OCI-LY7 (cell line): ENCODE measurements at regions not wholly inside any gene's neighbourhood (a gene's known extent, or its start where the extent isn't known, plus 50 kb on each side); places are given as distances from the start of the nearest gene placed in this dataset.

Experiments
- BruUV-seq: library from RNA; stranded (reverse); fragments of 400-500 nt; replicated peaks from 2 replicates; lab custom pipeline; 2021; lab: Mats Ljungman, UMichigan
- CTCF ChIA-PET: fragments of 300-600 bp; sonication (Branson Sonifier 250); formaldehyde crosslinking; loops from one replicate; lab custom pipeline; 2022; ENCODE audit warnings: antibody characterized with exemption; ENCODE audit not compliant: unreplicated experiment; lab: Charles Lee
- POLR2A ChIA-PET: fragments of 300-600 bp; sonication (Branson Sonifier 250); formaldehyde crosslinking; loops from one replicate; lab custom pipeline; 2022; ENCODE audit warnings: antibody characterized with exemption; lab: Charles Lee
- DNase-seq: peaks from one replicate; pipeline ENCODE4 v3.0.0-alpha.2; 2015; ENCODE audit warnings: low spot score
- H2AFZ ChIP-seq: fragments of 200-600 bp; sonication (generic), shearing (Covaris generic); 2 replicates; pipeline ENCODE4 v1.6.1; 2014; ENCODE audit warnings: mild to moderate bottlenecking, antibody characterized with exemption, low read length, moderate library complexity
- H3K27ac ChIP-seq: fragments of 200-600 bp; sonication (generic); 2 replicates; pipeline ENCODE4 v1.5.1; 2014; ENCODE audit warnings: mixed run types, low read depth, mild to moderate bottlenecking, moderate library complexity, low read length, inconsistent platforms; ENCODE audit not compliant: poor library complexity, severe bottlenecking
- H3K36me3 ChIP-seq: fragments of 200-600 bp; sonication (generic); 2 replicates; pipeline ENCODE4 v1.6.1; 2014; ENCODE audit warnings: mild to moderate bottlenecking, antibody characterized with exemption, low read length, moderate library complexity, mixed read lengths; ENCODE audit not compliant: insufficient read depth
- H3K4me1 ChIP-seq: fragments of 200-600 bp; sonication (generic); 2 replicates; pipeline ENCODE4 v1.5.1; 2014; ENCODE audit warnings: mild to moderate bottlenecking, low read length; ENCODE audit not compliant: insufficient read depth, poor library complexity, severe bottlenecking
- H3K4me2 ChIP-seq: fragments of 200-600 bp; sonication (generic); 2 replicates; pipeline ENCODE4 v1.6.1; 2014; ENCODE audit warnings: mild to moderate bottlenecking, low read length
- H3K4me3 ChIP-seq: fragments of 200-600 bp; sonication (generic); 2 replicates; pipeline ENCODE4 v1.5.1; 2014; ENCODE audit warnings: mild to moderate bottlenecking, low read depth, low read length; ENCODE audit not compliant: poor library complexity, severe bottlenecking
- H3K79me2 ChIP-seq: fragments of 200-600 bp; sonication (generic); 2 replicates; pipeline ENCODE4 v1.6.1; 2016; ENCODE audit warnings: low read depth, mild to moderate bottlenecking, low read length, moderate library complexity, mixed read lengths; ENCODE audit not compliant: insufficient read depth
- H3K9me2 ChIP-seq: fragments of 200-600 bp; sonication (generic); 2 replicates; pipeline ENCODE4 v1.6.1; 2016; ENCODE audit warnings: mild to moderate bottlenecking, low read length, mixed read lengths; ENCODE audit not compliant: insufficient read depth
- H3K9me3 ChIP-seq: fragments of 200-600 bp; sonication (generic); 2 replicates; pipeline ENCODE4 v1.6.1; 2014; ENCODE audit warnings: mild to moderate bottlenecking, mixed run types, low read length, mixed read lengths
- H4K20me1 ChIP-seq: fragments of 200-600 bp; sonication (generic); 2 replicates; pipeline ENCODE4 v1.6.1; 2014; ENCODE audit warnings: mild to moderate bottlenecking, antibody characterized with exemption, low read length, moderate library complexity, mixed read lengths; ENCODE audit not compliant: insufficient read depth
- EZH2phosphoT487 ChIP-seq: fragments of 200-600 bp; sonication (generic); IDR thresholded peaks from 2 replicates; pipeline ENCODE4 v1.6.1; 2018; ENCODE audit warnings: low read depth, borderline replicate concordance, mild to moderate bottlenecking, mixed run types, antibody characterized with exemption, low read length, moderate library complexity, mixed read lengths
- intact Hi-C: fragments of 100-400 bp; cut with micrococcal nuclease; formaldehyde crosslinking; loops from one replicate; pipeline ENCODE4 v1.10.0; 2022; ENCODE audit not compliant: unreplicated experiment
- TF ChIP-seq, protein P1 (sequence below): fragments of 200-600 bp; sonication (generic); conservative IDR thresholded peaks from 2 replicates; pipeline ENCODE4 v1.5.1; 2014; ENCODE audit warnings: mild to moderate bottlenecking, antibody characterized with exemption, low read length, moderate library complexity, mixed read lengths

DNA sequence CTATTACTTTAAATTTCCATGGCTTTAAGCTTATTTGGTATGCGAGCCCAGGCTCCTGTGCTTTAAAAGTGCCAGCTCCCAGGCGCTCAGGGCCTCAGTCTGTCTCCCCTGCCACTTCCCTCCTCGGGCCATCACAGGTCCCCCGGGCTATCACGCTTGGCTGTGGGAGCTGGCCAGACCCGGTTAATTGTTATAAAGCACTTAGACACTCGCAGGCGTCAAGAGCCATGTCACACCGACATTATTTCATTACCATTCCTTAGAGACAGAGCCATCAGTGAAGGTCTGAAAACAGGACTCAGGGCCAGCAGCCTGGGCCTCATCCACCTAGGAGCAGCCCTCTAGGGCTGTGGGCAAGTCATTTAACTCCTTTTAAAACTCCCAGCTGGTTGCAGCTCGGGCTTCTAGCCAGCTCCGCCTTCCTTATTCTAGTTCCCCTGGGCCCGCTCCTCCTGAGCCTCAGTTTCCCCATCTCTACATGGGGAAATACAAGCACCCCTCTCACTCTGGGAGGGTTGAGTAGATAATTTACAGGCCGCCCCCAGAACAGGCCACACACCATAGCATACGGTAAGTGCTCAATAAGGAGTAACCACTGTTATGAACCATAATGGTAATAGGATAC lies 99.0 kb downstream of the HMX1 start:
- H3K9me3 ChIP-seq, result no peaks in the 10 kb centered on the region
- ChIA-PET CTCF (no interaction called here), POLR2A (no interaction called here)
- no peaks in the 10 kb centered on the region for H3K9me2 ChIP-seq
- DNase-seq, result no peak
- intact Hi-C loops, result no loop called here
- H3K79me2 ChIP-seq, result no peaks in the 10 kb centered on the region
- no peak overlapping the region for H3K4me2 ChIP-seq
- no peak for TF ChIP-seq EZH2phosphoT487
- TF ChIP-seq, protein P1, sequence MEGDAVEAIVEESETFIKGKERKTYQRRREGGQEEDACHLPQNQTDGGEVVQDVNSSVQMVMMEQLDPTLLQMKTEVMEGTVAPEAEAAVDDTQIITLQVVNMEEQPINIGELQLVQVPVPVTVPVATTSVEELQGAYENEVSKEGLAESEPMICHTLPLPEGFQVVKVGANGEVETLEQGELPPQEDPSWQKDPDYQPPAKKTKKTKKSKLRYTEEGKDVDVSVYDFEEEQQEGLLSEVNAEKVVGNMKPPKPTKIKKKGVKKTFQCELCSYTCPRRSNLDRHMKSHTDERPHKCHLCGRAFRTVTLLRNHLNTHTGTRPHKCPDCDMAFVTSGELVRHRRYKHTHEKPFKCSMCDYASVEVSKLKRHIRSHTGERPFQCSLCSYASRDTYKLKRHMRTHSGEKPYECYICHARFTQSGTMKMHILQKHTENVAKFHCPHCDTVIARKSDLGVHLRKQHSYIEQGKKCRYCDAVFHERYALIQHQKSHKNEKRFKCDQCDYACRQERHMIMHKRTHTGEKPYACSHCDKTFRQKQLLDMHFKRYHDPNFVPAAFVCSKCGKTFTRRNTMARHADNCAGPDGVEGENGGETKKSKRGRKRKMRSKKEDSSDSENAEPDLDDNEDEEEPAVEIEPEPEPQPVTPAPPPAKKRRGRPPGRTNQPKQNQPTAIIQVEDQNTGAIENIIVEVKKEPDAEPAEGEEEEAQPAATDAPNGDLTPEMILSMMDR, result no peak
- BruUV-seq, result no TSS peak
- H3K4me1 ChIP-seq, result no peaks in the 10 kb centered on the region
- H4K20me1 ChIP-seq, result no peaks in the 10 kb centered on the region
- no peak overlapping the region for H2AFZ ChIP-seq
- H3K4me3 ChIP-seq, result no peak overlapping the region
- H3K27ac ChIP-seq, result no peak overlapping the region
- no peaks in the 10 kb centered on the region for H3K36me3 ChIP-seq

DNA sequence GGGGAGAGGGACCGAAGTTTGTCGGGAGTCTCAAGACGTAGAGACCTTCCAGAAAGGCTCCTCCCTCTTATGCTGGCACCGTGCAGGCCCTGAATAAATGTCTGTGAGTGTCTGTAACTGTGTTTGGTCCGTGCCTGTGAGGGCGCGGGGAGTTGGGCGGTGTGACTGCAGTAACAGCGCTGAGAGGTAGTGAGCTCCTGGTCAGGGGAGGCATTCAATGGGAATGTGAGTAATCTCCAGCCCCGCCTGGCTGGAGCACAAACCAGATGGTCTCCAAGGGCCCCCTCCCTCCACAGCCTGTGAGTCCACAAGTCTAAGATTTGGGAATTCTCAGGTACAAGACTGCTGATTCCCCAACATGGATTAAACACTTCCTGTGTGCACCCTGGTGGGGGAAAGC lies 100.0 kb downstream of the HMX1 start:
- BruUV-seq, result no TSS peak

DNA sequence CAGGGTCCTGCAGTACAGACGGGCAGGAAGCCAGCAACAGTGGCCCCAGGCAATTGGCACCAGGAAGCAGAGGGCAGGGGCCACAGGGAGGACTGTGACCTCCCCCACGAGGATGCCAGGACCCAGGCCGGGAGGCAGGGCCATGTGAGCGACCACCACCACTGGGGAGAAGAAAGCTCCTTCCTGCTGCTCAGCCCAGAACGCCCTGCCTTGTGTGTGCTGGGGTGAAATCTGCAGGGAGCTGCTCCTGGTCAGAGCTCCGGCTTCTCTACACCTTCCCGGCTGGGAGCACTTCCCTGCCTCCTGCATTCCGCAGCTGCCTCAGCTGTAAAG lies 100.4 kb downstream of the HMX1 start:
- no peak overlapping the region for H3K4me2 ChIP-seq
- no peaks in the 10 kb centered on the region for H3K79me2 ChIP-seq
- no peak overlapping the region for H2AFZ ChIP-seq
- no peak for TF ChIP-seq EZH2phosphoT487
- TF ChIP-seq, protein P1, result no peak
- no peaks in the 10 kb centered on the region for H4K20me1 ChIP-seq
- CTCF ChIA-PET, result no interaction called here
- no peaks in the 10 kb centered on the region for H3K4me1 ChIP-seq
- H3K36me3 ChIP-seq, result no peaks in the 10 kb centered on the region
- intact Hi-C loops, result no loop called here
- no peak overlapping the region for H3K27ac ChIP-seq
- no peaks in the 10 kb centered on the region for H3K9me2 ChIP-seq
- no TSS peak for BruUV-seq
- H3K9me3 ChIP-seq, result no peaks in the 10 kb centered on the region
- no peak for DNase-seq
- POLR2A ChIA-PET, result no interaction called here
- H3K4me3 ChIP-seq, result no peak overlapping the region

More for the DNA sequence above, 100.0 kb downstream of the HMX1 start:
- no peaks in the 10 kb centered on the region for H3K4me1 ChIP-seq
- no peak overlapping the region for H3K27ac ChIP-seq
- H3K9me3 ChIP-seq, result no peaks in the 10 kb centered on the region
- no peaks in the 10 kb centered on the region for H3K9me2 ChIP-seq
- no peak overlapping the region for H3K4me2 ChIP-seq
- CTCF ChIA-PET, result no interaction called here
- H4K20me1 ChIP-seq, result no peaks in the 10 kb centered on the region
- TF ChIP-seq EZH2phosphoT487, result no peak
- TF ChIP-seq, protein P1, result no peak
- no peaks in the 10 kb centered on the region for H3K79me2 ChIP-seq
- POLR2A ChIA-PET, result no interaction called here
- no peak overlapping the region for H3K4me3 ChIP-seq
- no peak for DNase-seq
- intact Hi-C loops, result no loop called here
- no peaks in the 10 kb centered on the region for H3K36me3 ChIP-seq
- no peak overlapping the region for H2AFZ ChIP-seq
